Smooth muscle cell (in vitro differentiated cells): ENCODE measurements at regions not wholly inside any gene's neighbourhood (a gene's known extent, or its start where the extent isn't known, plus 50 kb on each side); places are given as distances from the start of the nearest gene placed in this dataset.

Source experiments
- DNase-seq: peaks from one replicate; lab custom pipeline; 2025; ENCODE audit not compliant: unreplicated experiment; lab: John Stamatoyannopoulos, UW
- H2AFZ ChIP-seq: fragments of 200-600 bp; sonication (generic); 2 replicates; pipeline ENCODE4 v1.6.0; 2016; ENCODE audit warnings: antibody characterized with exemption, low read depth, mild to moderate bottlenecking
- H3F3A ChIP-seq: fragments of 200-600 bp; sonication (generic); 2 replicates; pipeline ENCODE4 v1.6.0; 2017; ENCODE audit warnings: antibody characterized with exemption, low read depth
- H3K27ac ChIP-seq: fragments of 200-600 bp; sonication (generic); 2 replicates; pipeline ENCODE4 v1.5.1; 2016; ENCODE audit warnings: low read depth, mild to moderate bottlenecking
- H3K27me3 ChIP-seq: fragments of 200-600 bp; sonication (generic); 2 replicates; pipeline ENCODE4 v1.6.1; 2016; ENCODE audit warnings: low read depth, mild to moderate bottlenecking
- H3K36me3 ChIP-seq: fragments of 200-600 bp; sonication (generic); 2 replicates; pipeline ENCODE4 v1.5.1; 2016; ENCODE audit warnings: low read depth
- H3K4me1 ChIP-seq: fragments of 200-600 bp; sonication (generic); 2 replicates; pipeline ENCODE4 v1.5.1; 2016; ENCODE audit warnings: low read depth
- H3K4me2 ChIP-seq: fragments of 200-600 bp; sonication (generic); 2 replicates; pipeline ENCODE4 v1.6.0; 2016; ENCODE audit warnings: mild to moderate bottlenecking
- H3K4me3 ChIP-seq: fragments of 200-600 bp; sonication (generic); 2 replicates; pipeline ENCODE4 v1.5.1; 2016; ENCODE audit warnings: mild to moderate bottlenecking
- H3K79me2 ChIP-seq: fragments of 200-600 bp; sonication (generic); 2 replicates; pipeline ENCODE4 v1.6.0; 2016; ENCODE audit warnings: low read depth, mild to moderate bottlenecking
- H3K9ac ChIP-seq: fragments of 200-600 bp; sonication (generic); 2 replicates; pipeline ENCODE4 v1.6.0; 2016; ENCODE audit warnings: low read depth
- H3K9me3 ChIP-seq: fragments of 200-600 bp; sonication (generic); replicated peaks from 2 replicates; pipeline ENCODE4 v1.5.1; 2016; ENCODE audit warnings: low read depth
- H4K20me1 ChIP-seq: fragments of 200-600 bp; sonication (generic); 2 replicates; pipeline ENCODE4 v1.6.0; 2016; ENCODE audit warnings: low read depth
- WGBS: methylation state at CpG from one replicate; pipeline ENCODE4 v1.1.7; 2016; ENCODE audit warnings: low lambda C conversion rate; 5-methylcytosine and 5-hydroxymethylcytosine counted together
- TF ChIP-seq, protein P1 (sequence below): fragments of 200-600 bp; sonication (generic); IDR thresholded peaks from 2 replicates; pipeline ENCODE4 v1.5.1; 2017; ENCODE audit warnings: borderline replicate concordance, mild to moderate bottlenecking, antibody characterized with exemption; ENCODE audit not compliant: insufficient read depth, poor library complexity, severe bottlenecking

DNA sequence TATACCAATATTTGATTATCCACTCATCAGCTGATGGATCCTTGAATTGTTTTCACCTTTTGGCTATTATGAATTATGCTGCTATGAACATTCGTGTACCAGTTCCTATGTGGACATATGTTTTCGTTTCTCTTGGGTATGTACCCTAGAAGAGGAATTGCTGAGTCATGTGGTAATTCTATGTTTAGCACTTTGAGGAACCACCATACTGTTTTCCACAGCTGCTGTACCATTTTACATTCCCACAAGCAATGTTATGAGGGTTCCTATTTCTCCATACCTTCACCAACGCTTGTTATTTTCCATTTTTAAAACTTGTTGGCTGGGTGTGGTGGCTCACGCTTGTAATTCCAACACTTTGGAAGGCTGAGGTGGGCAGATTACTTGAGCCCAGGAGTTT, 62.9 kb downstream of the RPLP1 start:
- WGBS, result 94% methylated on average over 4 of the region's 4 CpGs

DNA sequence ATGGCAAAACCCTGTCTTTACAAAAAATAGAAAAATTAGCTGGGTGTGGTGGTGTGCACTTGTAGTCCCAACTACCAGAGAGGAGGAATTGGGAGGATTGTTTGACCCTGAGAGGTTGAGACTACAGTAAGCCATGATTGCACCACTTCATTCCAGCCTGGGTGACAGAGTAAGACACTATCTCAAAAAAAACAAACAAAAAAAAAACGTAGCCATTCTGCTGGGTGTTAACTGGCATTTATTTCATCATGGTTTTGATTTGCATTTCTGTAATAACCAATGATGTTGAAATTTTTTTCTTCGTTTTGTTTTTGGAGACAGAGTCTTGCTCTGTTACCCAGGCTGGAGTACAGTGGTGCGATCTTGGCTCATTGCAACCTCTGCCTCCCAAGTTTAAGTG, 63.3 kb downstream of the RPLP1 start:
- no peak for DNase-seq
- H3K4me3 ChIP-seq, result no peak overlapping the region
- H3K4me2 ChIP-seq, result no peak overlapping the region
- no peaks in the 10 kb centered on the region for H3K4me1 ChIP-seq
- 84% methylated on average over 3 of the region's 3 CpGs for WGBS
- H3K36me3 ChIP-seq, result no peaks in the 10 kb centered on the region
- TF ChIP-seq, protein P1, sequence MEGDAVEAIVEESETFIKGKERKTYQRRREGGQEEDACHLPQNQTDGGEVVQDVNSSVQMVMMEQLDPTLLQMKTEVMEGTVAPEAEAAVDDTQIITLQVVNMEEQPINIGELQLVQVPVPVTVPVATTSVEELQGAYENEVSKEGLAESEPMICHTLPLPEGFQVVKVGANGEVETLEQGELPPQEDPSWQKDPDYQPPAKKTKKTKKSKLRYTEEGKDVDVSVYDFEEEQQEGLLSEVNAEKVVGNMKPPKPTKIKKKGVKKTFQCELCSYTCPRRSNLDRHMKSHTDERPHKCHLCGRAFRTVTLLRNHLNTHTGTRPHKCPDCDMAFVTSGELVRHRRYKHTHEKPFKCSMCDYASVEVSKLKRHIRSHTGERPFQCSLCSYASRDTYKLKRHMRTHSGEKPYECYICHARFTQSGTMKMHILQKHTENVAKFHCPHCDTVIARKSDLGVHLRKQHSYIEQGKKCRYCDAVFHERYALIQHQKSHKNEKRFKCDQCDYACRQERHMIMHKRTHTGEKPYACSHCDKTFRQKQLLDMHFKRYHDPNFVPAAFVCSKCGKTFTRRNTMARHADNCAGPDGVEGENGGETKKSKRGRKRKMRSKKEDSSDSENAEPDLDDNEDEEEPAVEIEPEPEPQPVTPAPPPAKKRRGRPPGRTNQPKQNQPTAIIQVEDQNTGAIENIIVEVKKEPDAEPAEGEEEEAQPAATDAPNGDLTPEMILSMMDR, result no peak
- H4K20me1 ChIP-seq, result no peaks in the 10 kb centered on the region
- H3K27me3 ChIP-seq, result peaks cover 11% of the 10 kb centered on the region
- no peaks in the 10 kb centered on the region for H3F3A ChIP-seq
- no peak overlapping the region for H3K9ac ChIP-seq
- no peaks in the 10 kb centered on the region for H3K9me3 ChIP-seq
- no peaks in the 10 kb centered on the region for H3K79me2 ChIP-seq
- H3K27ac ChIP-seq, result no peak overlapping the region
- no peak overlapping the region for H2AFZ ChIP-seq

More for the DNA sequence above, 62.9 kb downstream of the RPLP1 start:
- Histone ChIP-seq H3K4me3 (no peak overlapping the region), H3K27me3 (peaks cover 7% of the 10 kb centered on the region), H3F3A (no peaks in the 10 kb centered on the region), H3K9ac (no peak overlapping the region), H3K27ac (no peak overlapping the region), H3K36me3 (no peaks in the 10 kb centered on the region), H3K9me3 (no peaks in the 10 kb centered on the region), H3K4me1 (no peaks in the 10 kb centered on the region), H2AFZ (no peak overlapping the region), H3K4me2 (no peak overlapping the region), H3K79me2 (no peaks in the 10 kb centered on the region), H4K20me1 (no peaks in the 10 kb centered on the region)
- no peak for DNase-seq
- TF ChIP-seq, protein P1, result no peak

DNA sequence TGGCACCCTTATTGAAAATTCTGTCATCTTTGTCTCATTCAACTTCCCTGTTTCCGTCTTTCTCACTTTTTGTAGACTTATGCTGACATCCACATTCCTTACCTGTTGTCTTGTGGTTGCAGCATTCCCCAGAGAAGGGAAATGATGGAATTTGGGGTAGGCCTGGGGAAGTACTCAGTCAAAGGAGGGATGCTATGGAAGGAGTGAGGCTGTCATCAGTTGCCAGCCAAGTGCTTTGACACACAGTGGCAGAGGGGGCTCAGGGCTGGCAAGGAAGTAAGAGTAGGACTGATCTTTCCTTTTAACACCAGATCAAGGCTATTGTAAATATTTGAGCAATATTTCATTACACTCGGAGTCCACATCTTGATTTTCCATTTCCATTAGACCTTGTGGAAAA, 64.4 kb downstream of the RPLP1 start:
- Histone ChIP-seq H3K27me3 (peaks cover 13% of the 10 kb centered on the region), H3K9ac (no peak overlapping the region), H4K20me1 (no peaks in the 10 kb centered on the region), H3F3A (no peaks in the 10 kb centered on the region), H3K4me3 (no peak overlapping the region), H3K9me3 (no peaks in the 10 kb centered on the region), H3K27ac (no peak overlapping the region), H2AFZ (no peak overlapping the region), H3K36me3 (no peaks in the 10 kb centered on the region), H3K79me2 (no peaks in the 10 kb centered on the region), H3K4me2 (no peak overlapping the region), H3K4me1 (no peaks in the 10 kb centered on the region)
- TF ChIP-seq, protein P1, result no peak
- 91% methylated on average over 2 of the region's 2 CpGs for WGBS
- DNase-seq, result no peak

DNA sequence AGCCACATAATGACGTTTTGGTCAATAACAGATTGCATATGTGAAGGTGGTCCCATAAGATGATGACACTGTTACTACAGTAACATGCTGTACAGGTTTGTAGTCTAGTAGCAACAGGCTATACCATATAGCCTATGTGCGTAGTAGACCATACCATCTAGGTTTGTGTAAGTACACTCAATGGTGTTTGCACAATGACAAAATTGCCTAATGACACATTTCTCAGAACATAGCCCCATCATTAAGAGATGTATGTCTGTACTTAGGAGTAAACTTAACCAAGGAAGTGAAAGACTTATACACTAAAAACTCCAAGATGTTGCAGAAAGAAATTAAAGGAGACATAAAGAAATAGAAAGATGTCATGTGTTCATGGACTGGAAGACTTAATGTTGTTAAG, 66.2 kb downstream of the RPLP1 start:
- no peak overlapping the region for H2AFZ ChIP-seq
- H4K20me1 ChIP-seq, result no peaks in the 10 kb centered on the region
- no peak for DNase-seq
- 79% methylated on average over 2 of the region's 2 CpGs for WGBS
- H3K27me3 ChIP-seq, result peaks cover 13% of the 10 kb centered on the region
- no peak overlapping the region for H3K27ac ChIP-seq
- H3K4me3 ChIP-seq, result no peak overlapping the region
- TF ChIP-seq, protein P1, result no peak
- H3K4me1 ChIP-seq, result peaks cover 3% of the 10 kb centered on the region
- no peak overlapping the region for H3K4me2 ChIP-seq
- no peaks in the 10 kb centered on the region for H3F3A ChIP-seq
- H3K9me3 ChIP-seq, result no peaks in the 10 kb centered on the region
- H3K9ac ChIP-seq, result no peak overlapping the region
- H3K79me2 ChIP-seq, result no peaks in the 10 kb centered on the region
- H3K36me3 ChIP-seq, result no peaks in the 10 kb centered on the region
